ENCODE measurements at regions not wholly inside any gene's neighbourhood (a gene's known extent, or its start where the extent isn't known, plus 50 kb on each side); places are given as distances from the start of the nearest gene placed in this dataset.

DNA sequence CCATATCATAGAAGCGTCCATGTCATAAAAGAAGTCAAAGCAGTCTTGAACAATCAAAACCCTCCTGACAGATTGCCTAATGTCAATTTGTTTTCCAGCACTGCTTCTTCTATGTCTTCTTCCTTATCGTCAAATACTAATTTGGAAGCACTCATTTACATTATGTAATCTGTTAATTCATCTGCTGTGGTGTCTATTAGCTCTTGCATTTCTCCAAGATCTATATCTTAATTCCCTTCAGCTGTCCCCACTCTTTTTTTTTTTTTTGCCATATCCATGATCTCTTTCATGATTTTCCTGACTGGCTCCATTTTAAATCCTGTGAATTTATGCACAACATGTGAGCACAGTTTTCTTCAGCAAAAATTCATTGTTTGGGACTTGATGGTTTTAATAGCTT lies 560.5 kb upstream of the ARPP21 start:
- TF ChIP-seq, protein P1, sequence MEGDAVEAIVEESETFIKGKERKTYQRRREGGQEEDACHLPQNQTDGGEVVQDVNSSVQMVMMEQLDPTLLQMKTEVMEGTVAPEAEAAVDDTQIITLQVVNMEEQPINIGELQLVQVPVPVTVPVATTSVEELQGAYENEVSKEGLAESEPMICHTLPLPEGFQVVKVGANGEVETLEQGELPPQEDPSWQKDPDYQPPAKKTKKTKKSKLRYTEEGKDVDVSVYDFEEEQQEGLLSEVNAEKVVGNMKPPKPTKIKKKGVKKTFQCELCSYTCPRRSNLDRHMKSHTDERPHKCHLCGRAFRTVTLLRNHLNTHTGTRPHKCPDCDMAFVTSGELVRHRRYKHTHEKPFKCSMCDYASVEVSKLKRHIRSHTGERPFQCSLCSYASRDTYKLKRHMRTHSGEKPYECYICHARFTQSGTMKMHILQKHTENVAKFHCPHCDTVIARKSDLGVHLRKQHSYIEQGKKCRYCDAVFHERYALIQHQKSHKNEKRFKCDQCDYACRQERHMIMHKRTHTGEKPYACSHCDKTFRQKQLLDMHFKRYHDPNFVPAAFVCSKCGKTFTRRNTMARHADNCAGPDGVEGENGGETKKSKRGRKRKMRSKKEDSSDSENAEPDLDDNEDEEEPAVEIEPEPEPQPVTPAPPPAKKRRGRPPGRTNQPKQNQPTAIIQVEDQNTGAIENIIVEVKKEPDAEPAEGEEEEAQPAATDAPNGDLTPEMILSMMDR (IDR thresholded peaks at IDR 0.05): no peak
- Histone ChIP-seq H3K27ac (no peak overlapping the region), H3K4me3 (no peak overlapping the region)
- no peak for DNase-seq (ENCODE audit: low spot score)

DNA sequence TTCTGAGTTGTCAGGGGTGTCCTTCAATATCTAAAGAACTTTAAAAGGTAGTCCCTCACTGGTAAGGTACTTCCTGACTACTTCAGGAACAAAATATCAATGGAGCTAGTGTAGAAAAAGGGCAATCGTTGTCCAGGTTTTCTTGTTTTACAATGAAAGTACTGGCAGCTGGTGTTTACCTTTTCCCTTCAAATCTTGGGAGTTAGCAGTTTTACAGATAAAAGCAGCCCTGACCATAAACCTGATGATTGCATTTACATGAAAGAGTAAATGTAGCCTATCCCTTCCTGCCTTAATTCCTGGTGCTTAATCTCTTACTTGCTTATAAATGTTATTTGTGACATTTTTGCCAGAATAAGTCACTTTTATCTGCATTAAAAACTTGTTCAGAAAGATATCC lies 559.9 kb upstream of the ARPP21 start:
- no peak for DNase-seq (ENCODE audit: low spot score)
- Histone ChIP-seq H3K27ac (no peak overlapping the region), H3K4me3 (no peak overlapping the region)
- TF ChIP-seq, protein P1 (IDR thresholded peaks at IDR 0.05): no peak

DNA sequence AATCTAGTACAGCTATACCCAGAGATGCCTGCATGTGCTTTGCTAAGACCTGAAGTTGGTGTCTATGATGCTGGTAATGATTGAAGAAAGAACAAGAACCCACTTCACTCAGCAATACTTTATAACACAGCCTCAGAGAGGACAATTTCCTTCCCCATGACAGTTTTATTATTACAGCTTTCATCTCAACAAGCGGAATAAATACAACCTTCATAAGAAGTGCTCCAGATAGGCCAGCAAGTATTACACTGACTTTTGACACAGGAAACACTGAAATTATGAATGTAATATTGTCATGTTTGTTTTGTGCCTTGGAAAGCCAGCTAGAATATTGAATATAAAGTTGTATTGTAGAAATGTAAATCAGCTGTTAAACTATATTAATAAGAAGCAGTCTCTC lies 557.4 kb upstream of the ARPP21 start:
- TF ChIP-seq, protein P1 (IDR thresholded peaks at IDR 0.05): no peak
- Histone ChIP-seq H3K27ac (no peak overlapping the region), H3K4me3 (no peak overlapping the region)
- no peak for DNase-seq (ENCODE audit: low spot score)

DNA sequence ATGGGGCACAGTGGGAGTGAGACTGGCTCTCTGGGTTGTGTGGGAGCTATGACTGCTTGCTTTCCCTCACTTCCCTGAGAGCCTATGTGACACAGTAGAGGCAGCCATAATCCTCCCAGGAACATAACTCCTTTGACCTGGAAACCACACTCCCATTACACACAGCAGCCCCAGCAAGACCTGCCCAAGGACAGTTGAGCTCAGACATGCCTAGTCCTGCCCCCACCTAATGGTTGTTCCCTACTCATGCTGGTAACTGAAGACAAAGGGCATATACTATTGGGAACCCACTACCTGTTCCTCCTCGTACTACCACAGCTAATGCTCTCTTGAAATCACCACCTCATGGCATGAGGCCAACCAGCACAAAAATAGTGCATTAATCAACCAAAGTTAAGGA lies 550.4 kb upstream of the ARPP21 start:
- Histone ChIP-seq H3K4me3 (no peak overlapping the region), H3K27ac (no peak overlapping the region)
- DNase-seq (ENCODE audit: low spot score): no peak
- TF ChIP-seq, protein P1 (IDR thresholded peaks at IDR 0.05): no peak

DNA sequence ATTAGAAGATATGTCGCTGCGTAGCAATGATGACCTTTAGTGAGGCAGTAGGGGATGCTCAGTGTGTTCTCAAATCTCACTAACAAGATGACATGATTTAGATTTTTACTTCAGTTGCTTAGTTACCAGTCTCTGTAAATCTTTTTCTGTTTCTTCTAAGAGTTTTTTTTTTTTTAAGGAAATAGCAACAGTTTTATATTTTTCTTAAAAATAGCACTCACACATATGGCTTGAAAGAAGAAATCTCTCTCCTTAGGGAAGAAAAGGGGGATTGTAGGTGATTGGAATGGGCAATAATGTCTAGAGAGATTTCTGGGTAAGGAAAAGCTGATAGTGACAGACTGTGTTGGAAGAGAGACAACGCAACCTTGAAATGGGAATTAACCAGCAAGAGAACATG lies 524.6 kb upstream of the ARPP21 start:
- Histone ChIP-seq H3K4me3 (no peak overlapping the region), H3K27ac (no peak overlapping the region)
- DNase-seq (ENCODE audit: low spot score): no peak
- TF ChIP-seq, protein P1 (IDR thresholded peaks at IDR 0.05): no peak

DNA sequence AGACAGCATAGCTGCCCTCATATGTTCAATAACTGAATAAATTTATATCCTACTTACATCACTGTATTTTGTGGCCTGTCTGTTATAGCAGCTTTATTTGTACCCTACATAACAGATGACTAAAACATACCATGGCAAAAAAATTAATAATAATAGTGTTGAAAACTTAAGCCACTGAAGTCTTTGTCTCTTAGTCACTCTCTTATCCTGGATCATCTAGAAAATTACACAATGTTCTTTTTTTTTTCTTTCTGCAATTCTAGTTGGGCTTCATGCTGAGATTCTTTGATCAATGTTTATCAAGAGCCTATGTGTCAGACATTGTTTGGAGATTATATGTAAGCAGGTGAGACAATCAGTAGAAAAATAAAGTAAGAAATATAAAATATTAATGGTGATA lies 519.3 kb upstream of the ARPP21 start:
- Histone ChIP-seq H3K27ac (no peak overlapping the region), H3K4me3 (no peak overlapping the region)
- no peak for DNase-seq (ENCODE audit: low spot score)
- TF ChIP-seq, protein P1 (IDR thresholded peaks at IDR 0.05): no peak

DNA sequence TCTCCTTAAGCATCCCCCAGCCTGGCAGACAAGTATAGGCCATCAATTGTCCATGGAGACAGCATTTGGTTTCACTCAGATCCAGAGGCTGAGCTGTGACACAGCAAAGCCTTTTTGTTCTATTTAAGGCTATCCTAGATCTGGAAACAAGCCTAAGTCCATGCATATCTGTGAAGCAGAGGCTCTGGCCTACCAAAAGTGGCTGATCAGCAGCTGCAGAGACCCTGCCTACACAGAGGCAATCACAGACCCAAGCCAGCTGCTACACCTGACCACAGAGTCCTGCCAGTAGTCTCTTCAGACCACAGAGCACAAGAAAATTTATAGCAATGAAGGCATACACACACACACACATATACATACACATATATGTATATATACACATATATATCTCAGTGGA lies 501.7 kb upstream of the ARPP21 start:
- Histone ChIP-seq H3K27ac (no peak overlapping the region), H3K4me3 (no peak overlapping the region)
- no peak for DNase-seq (ENCODE audit: low spot score)
- TF ChIP-seq, protein P1 (IDR thresholded peaks at IDR 0.05): no peak
